Spleen (tissue), 11 donors: ENCODE measurements at regions not wholly inside any gene's neighbourhood (a gene's known extent, or its start where the extent isn't known, plus 50 kb on each side); places are given as distances from the start of the nearest gene placed in this dataset.
"Not testable (repeated sequence)": the region's sequence is repeated elsewhere in the genome, so short reads cannot be mapped to it uniquely, and the experiment has no call there.

Source experiments
- DNase-seq: peaks from one replicate; pipeline ENCODE4 v3.0.0-alpha.2; 2020
- H3K27ac ChIP-seq, 8 donors: fragments of 200-600 bp; sonication (generic) in 7 of 8; 1 replicate in 4 of 8; 2 replicates in 4 of 8; pipeline versions ENCODE4 v1.5.0 to v1.8.0; 2016 to 2021; ENCODE audit warnings: inconsistent platforms in 4 of 8, mild to moderate bottlenecking in 4 of 8, moderate library complexity in 1 of 8
- H3K27me3 ChIP-seq, 7 donors: fragments of 200-600 bp; sonication (generic) in 6 of 7; replicated peaks in 1 of 7; 1 replicate in 4 of 7; 2 replicates in 3 of 7; pipeline versions ENCODE4 v1.5.0 to v1.8.0; 2016 to 2021; ENCODE audit warnings: inconsistent platforms in 3 of 7, mild to moderate bottlenecking in 1 of 7
- H3K36me3 ChIP-seq, 6 donors: fragments of 200-600 bp; sonication (generic) in 5 of 6; 1 replicate in 4 of 6; 2 replicates in 2 of 6; pipeline versions ENCODE4 v1.5.0 to v1.8.0; 2016 to 2021; ENCODE audit warnings: inconsistent platforms in 2 of 6
- H3K4me1 ChIP-seq, 6 donors: fragments of 200-600 bp; sonication (generic) in 5 of 6; 1 replicate in 3 of 6; 2 replicates in 3 of 6; pipeline versions ENCODE4 v1.5.0 to v1.8.0; 2016 to 2021; ENCODE audit warnings: inconsistent platforms in 3 of 6
- H3K4me3 ChIP-seq, 8 donors: fragments of 200-600 bp; sonication (generic) in 7 of 8; 1 replicate in 4 of 8; 2 replicates in 4 of 8; pipeline versions ENCODE4 v1.5.0 to v1.8.0; 2016 to 2021; ENCODE audit warnings: inconsistent platforms in 4 of 8, mild to moderate bottlenecking in 4 of 8, moderate library complexity in 2 of 8
- H3K9me3 ChIP-seq, 8 donors: fragments of 200-600 bp; sonication (generic) in 7 of 8; 1 replicate in 4 of 8; 2 replicates in 4 of 8; pipeline versions ENCODE4 v1.5.0 to v1.8.0; 2016 to 2021; ENCODE audit warnings: inconsistent platforms in 4 of 8
- WGBS, 5 donors: extraction: QIAGEN DNeasy Blood & Tissue Kit in 3 of 5; methylation state at CpG; one replicate each; pipeline versions ENCODE4 v1.1.5 to v1.1.7; 2013 to 2018; 5-methylcytosine and 5-hydroxymethylcytosine counted together
- intact Hi-C: fragments of 100-400 bp; cut with DNase I; formaldehyde crosslinking; loops from one replicate; pipeline ENCODE4 v1.15.0; 2023; ENCODE audit warnings: low total_unique reads
- donor health status: healthy with polysubstance abuse.
- donor health status: DM: no; HTN: no; CAD: no; lungs with moderate emphysema.
- donor health status: DM: no; HTN: no; CAD: no.
- donor health status: Bipolar disorder and iron deficiency.
- donor health status: healthy.
- donor health status: DM: no; HTN: no; CAD: no.
- donor health status: DM: yes; HTN: yes; CAD: no.

DNA sequence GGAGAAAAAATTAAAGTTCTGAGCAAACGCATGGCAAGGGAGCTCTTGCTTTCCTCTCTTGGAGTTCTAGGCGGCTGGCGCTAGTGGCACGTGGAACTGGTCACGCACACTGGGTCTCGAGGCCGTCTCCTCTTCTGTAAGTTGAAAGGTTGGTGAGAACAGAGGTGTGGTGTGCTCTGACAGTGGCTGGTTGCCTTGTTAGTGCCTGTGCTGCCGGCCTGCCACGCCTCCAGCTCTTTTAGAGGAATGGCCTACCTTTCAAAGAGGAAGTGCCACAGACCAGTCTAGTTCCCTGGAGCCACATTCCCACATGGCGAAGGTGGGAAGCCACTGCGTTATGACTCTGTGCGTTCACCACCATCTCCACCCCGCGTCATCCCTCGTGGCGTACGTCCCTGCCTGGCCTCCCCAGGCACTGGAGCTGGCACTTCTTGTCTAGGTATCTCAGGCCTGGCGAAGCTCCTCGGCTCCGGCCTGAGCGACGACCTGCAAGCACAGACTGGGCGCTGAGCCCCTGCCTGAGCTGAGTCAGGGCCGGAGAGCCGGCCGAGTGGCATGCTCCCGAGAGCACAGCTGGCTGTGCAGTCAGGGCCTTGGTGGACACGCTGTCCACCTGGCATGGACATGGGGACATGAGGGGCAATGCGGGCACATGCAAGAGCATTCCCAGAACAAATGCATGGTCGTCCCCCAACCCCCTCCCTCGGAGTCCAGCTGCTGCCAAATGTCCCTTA is 4453.1 kb upstream of the TPTE start:
- H3K4me3 ChIP-seq, H3K27me3 ChIP-seq, H3K36me3 ChIP-seq, intact Hi-C loops, DNase-seq, H3K9me3 ChIP-seq, H3K4me1 ChIP-seq, H3K27ac ChIP-seq: not testable (repeated sequence)
- no CpG with 5 or more reads among the region's 31 CpGs for WGBS, 5 donors

DNA sequence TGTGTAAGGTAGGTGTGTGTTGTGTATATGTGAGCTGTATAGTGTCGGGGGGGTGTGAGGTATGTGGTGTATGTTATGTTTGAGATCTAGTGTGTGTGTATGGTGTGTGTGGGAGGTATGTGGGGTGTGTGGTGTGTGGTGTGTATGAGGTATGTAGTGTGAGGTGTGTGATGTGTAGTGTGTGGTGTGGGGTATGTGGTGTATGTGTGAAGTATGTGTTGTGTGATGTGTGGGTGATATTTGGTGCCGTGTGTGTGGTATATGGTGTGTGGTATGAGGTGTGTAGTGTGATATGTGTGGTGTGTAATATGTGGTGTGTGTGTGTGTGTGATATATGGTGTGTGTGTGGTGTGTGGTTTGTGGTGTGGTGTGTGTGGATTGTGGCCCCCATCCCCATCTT is 4451.2 kb upstream of the TPTE start:
- H3K27ac ChIP-seq, H3K4me3 ChIP-seq, H3K27me3 ChIP-seq, intact Hi-C loops, H3K4me1 ChIP-seq, H3K9me3 ChIP-seq, H3K36me3 ChIP-seq, DNase-seq: not testable (repeated sequence)
- 79 to 98% (median 93%) methylated on average over 1 to 2 of the region's 2 CpGs for WGBS, 5 donors

DNA sequence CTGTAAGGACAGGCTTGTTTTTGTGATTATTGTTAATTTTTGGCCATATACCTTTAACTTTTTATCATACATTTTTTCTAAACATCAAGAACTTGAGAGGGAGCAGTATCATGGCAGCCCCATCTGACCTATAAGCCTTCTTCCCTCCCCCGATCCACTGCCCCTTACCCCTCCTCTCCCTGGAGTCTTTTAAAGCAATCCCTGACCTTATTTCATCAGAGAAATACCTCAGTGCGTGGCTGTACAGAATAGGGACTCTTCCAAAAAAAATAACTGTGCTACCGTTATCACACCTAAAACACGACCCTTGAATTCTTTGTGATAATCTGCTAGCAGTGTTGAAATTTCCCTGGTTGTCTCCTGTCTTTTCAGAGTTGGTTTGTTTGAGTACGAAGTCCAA is 4448.7 kb upstream of the TPTE start:
- no CpG with 5 or more reads among the region's 5 CpGs for WGBS, 5 donors
- H3K4me3 ChIP-seq, H3K4me1 ChIP-seq, H3K27me3 ChIP-seq, H3K36me3 ChIP-seq, intact Hi-C loops, DNase-seq, H3K9me3 ChIP-seq, H3K27ac ChIP-seq: not testable (repeated sequence)

DNA sequence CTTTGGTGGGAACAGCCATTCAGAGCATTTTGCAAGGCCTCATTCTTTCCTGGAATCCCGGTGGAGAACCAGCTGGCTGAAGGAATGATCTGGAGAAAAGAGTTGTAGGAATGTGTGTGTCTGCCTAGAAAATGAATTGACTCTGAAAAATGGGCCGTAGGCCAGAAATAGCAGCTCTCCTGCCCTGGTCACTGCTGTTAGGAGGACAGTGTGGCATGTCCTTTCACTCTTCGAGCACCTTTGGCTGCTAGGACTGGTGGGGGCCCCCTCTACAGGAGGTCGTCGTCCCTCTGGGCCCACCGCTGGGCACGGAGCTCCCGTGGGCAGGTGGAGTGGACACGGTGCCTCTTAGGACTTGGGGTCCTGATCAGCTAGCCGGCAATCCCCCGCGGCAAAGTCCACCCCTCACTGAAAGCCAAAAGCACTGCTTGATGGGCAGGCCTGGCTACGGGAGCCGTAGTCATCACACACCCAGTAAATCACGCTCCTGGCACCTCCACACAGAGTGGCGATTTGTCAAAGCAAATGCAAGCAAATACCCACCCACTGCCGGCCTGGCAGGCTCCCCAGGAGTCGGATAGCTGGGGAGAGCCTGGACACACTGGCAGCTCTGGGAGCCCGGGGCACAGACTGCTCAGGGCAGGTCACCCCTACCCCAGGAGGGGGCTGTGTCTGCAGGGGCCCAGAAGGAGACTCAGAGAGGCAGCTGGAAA is 4447.2 kb upstream of the TPTE start:
- H3K4me1 ChIP-seq, H3K27ac ChIP-seq, H3K9me3 ChIP-seq, H3K36me3 ChIP-seq, DNase-seq, intact Hi-C loops, H3K27me3 ChIP-seq, H3K4me3 ChIP-seq: not testable (repeated sequence)
- no CpG with 5 or more reads among the region's 19 CpGs for WGBS, 5 donors

DNA sequence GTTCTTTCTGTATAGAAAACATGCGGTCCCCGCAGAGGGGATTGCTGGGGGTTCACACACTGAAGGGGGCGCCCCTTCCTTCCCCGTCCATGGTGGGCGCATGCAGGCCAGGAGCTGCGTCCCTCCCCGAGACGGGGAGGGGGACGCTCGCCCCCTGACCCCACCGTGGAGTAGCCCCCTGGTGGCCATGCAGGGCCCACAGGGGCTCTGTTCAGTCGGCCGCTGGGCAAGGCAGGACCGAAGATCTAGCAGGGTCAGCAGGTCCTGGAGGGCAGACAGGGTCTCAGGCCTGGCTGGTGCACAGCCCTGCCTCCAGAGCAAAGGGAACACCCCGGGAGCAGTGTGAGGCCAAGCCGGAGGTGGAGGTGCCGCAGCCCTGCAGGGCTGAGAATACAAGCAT is 4446.4 kb upstream of the TPTE start:
- H3K4me1 ChIP-seq, intact Hi-C loops, H3K36me3 ChIP-seq, DNase-seq, H3K4me3 ChIP-seq, H3K27ac ChIP-seq, H3K27me3 ChIP-seq, H3K9me3 ChIP-seq: not testable (repeated sequence)
- no CpG with 5 or more reads among the region's 17 CpGs for WGBS, 5 donors

DNA sequence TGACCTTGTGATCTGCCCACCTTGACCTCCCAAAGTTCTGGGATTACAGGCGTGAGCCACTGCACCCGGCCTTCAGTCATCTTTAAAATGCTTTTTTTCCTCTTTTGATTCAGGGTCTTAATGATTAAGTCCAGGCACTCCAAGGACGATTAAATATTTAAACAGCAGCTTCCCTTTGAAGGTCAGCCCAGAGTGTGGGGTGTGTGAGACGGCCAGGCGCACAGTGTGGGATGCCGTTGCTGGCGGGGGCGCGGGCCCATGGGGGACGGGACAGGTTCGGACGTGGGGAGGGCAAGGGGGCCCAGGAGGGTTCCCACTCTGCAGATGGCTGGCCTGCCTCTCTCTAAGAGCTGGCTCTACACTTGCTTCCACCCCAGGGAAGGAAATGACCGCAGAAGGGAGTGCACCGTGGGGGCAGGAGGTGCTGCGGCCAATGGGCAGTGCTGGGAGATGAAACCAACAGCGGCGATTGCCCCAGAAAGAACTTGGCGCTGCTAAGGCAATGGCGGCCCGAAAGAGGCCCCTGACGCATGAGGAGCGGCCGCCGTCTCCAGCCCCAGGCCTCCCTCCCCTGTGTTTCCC is 4445.7 kb upstream of the TPTE start:
- H3K36me3 ChIP-seq, H3K4me1 ChIP-seq, H3K27ac ChIP-seq, H3K9me3 ChIP-seq, intact Hi-C loops, DNase-seq, H3K4me3 ChIP-seq, H3K27me3 ChIP-seq: not testable (repeated sequence)
- no CpG with 5 or more reads among the region's 24 CpGs for WGBS, 5 donors

DNA sequence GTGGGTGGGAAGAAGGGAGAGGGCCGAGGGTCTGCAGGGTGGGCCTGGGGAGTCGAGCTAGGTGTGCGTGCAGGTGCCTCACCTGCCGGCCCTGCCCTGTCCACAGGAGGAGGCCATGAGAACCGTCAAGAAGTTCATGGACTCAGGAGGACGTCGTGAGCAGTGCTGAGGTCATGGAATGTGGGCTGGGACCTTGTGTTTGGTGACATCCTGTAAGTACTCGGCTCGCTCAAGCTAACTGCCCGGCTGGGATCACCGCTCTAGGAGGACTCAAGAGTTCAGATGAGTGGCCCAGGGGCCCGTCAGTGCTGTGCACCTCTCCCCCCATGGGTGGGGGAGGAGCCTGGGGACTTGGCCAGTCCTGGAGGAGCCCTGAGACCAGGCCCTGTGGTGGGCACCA is 4444.0 kb upstream of the TPTE start:
- H3K4me3 ChIP-seq, H3K36me3 ChIP-seq, H3K4me1 ChIP-seq, intact Hi-C loops, H3K27ac ChIP-seq, DNase-seq, H3K27me3 ChIP-seq, H3K9me3 ChIP-seq: not testable (repeated sequence)
- no CpG with 5 or more reads among the region's 12 CpGs for WGBS, 5 donors

DNA sequence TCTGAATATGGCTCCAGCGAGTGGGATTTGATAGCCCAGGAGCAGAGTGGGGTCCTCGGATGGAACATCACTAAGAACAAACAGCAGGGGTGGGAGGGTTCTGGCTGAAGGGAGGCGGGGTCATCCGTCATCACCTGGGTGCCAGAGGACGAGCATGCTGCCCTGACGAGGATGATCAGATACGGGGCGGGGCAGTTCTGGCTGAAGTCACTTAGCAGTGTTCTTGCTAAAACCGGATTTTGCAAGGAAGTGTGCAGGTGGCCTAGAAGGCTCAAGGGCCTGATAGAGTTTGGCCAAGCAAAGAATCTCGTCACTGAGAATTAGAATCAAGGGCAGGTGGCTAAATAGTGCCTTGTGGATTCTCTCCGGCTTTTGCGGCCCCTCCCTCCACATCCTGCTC is 4442.5 kb upstream of the TPTE start:
- intact Hi-C loops, H3K4me1 ChIP-seq, H3K27ac ChIP-seq, H3K9me3 ChIP-seq, H3K27me3 ChIP-seq, H3K36me3 ChIP-seq, H3K4me3 ChIP-seq, DNase-seq: not testable (repeated sequence)
- WGBS, 5 donors, result 85% methylated on average over 7 of the region's 12 CpGs; no CpG with 5 or more reads in 4 of the 5 donors

DNA sequence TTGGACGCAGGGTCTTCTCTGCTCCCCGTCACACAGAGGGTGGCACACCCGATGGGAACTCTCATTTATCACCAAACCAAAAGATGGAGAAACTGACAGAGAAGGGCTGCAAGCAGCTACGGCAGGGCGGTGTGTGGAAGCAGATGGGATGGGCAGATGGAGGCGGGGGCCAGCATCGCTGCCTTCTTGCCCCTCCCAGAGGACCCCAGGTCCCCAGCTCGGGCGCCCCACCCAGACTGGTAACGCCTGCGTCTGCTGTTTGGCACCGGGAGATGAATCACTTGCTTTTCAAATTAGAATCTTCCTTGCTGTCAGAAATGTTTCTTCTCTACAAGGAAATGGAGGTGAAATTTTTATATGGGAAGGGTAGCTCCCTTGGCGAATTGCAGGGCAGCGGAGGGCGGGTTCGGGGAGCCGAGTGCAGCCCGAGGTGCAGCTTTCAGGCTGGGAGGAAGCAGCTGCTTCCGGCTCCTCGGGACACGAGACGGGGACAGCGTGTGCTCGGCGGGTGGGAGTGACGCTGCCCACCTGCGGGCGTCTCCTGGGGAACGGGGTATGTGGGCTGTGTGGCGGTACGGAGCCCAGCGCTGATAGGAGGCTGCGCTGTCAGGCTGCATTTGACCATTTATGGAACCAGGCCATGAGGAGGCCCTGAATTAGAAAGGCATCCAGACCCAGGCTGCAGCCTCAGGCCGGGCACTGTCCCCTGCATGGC is 4440.3 kb upstream of the TPTE start:
- no CpG with 5 or more reads among the region's 34 CpGs for WGBS, 5 donors
- intact Hi-C loops, result not testable (repeated sequence)

DNA sequence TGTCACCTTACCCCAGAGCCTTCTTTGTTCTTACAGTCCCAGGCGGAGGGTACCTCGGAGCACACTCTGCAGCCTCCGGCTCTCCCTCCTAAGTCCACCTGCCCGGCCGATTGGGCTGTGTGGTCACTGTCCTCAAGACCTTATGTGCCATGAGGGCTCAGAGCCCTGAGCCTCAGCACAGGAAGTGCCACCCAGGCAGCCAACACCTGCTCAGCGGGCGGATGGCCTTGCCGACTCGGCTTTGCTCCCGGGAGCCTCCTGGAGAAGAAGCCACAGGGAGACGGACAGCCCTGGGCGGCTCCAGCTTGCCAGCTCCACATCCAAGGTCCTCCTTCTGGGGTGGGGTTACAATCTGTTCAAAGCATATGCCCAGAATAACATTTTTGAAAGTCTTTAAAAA is 4439.2 kb upstream of the TPTE start:
- H3K4me3 ChIP-seq, intact Hi-C loops, H3K9me3 ChIP-seq, H3K27me3 ChIP-seq, H3K27ac ChIP-seq, DNase-seq, H3K4me1 ChIP-seq, H3K36me3 ChIP-seq: not testable (repeated sequence)
- WGBS, 5 donors, result no CpG with 5 or more reads among the region's 12 CpGs

More for the DNA sequence above, 4440.3 kb upstream of the TPTE start:
- not testable (repeated sequence) for DNase-seq, H3K9me3 ChIP-seq, H3K36me3 ChIP-seq, H3K4me3 ChIP-seq, H3K27ac ChIP-seq, H3K4me1 ChIP-seq, H3K27me3 ChIP-seq

DNA sequence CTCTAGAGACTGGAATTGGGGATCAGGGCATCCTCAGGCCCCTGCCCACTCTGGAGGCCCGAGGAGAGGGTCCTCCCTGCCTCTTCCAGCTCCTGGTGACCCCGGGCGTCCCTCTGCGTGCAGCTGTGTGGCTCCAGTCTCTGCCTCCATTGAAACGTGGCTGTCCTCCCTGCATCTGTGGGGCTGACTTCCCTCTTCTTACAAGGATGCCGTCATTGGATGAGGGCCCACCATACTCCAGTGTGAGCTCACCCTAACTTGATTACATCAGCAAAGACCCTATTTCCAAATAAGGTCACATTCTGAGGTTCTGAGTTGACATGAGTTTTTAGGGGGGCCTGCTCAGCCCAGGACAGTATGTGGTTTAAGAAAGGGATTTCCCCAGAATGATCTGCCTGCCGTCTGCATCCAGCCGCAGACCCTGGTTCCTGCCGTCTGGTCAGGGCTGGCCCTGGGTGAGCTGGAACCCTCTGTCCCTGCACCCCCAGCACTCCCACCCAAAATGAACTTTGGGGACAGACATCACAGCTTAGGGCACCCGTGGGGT is 4437.7 kb upstream of the TPTE start:
- H3K4me1 ChIP-seq, DNase-seq, H3K27ac ChIP-seq, H3K27me3 ChIP-seq, intact Hi-C loops, H3K4me3 ChIP-seq, H3K9me3 ChIP-seq, H3K36me3 ChIP-seq: not testable (repeated sequence)
- WGBS, 5 donors, result no CpG with 5 or more reads among the region's 10 CpGs
